T-cell (primary cell): ENCODE measurements at regions not wholly inside any gene's neighbourhood (a gene's known extent, or its start where the extent isn't known, plus 50 kb on each side); places are given as distances from the start of the nearest gene placed in this dataset.

Source experiments
- ATAC-seq, 4 experiments: fragments of 200-7000 bp in 3 of 4; fragments of 150-1000 bp in 1 of 4; cut with Tn5 transposase; replicated peaks in 1 of 4; 1 replicate in 3 of 4; 2 replicates in 1 of 4; pipeline ENCODE4 v1.10.0; 2021; ENCODE audit warnings: moderate library complexity in 3 of 4, mild to moderate bottlenecking in 2 of 4, moderate number of reproducible peaks in 1 of 4
- CTCF ChIA-PET, 2 donors: fragments of 300-600 bp; sonication (Branson Sonifier 250); formaldehyde crosslinking; loops; one replicate each; lab custom pipeline; 2022; ENCODE audit warnings: antibody characterized with exemption in 2 of 2; lab: Charles Lee
- POLR2A ChIA-PET, 2 donors: fragments of 300-600 bp; sonication (Branson Sonifier 250); formaldehyde crosslinking; loops; one replicate each; lab custom pipeline; 2022; ENCODE audit warnings: antibody characterized with exemption in 2 of 2; lab: Charles Lee
- DNase-seq, 35 experiments: peaks; one replicate each; pipeline versions ENCODE4 v3.0.0 to v3.0.0-alpha.2; 2013 to 2023
- H3K27ac ChIP-seq: one replicate; pipeline ENCODE4 v1.5.1; 2013; ENCODE audit warnings: low read length
- H3K27me3 ChIP-seq, 2 experiments: replicated peaks in 1 of 2; 1 replicate in 1 of 2; 2 replicates in 1 of 2; pipeline versions ENCODE4 v1.6.1 to v1.7.0; 2013; ENCODE audit warnings: low read length in 1 of 2, mixed read lengths in 1 of 2; ENCODE audit not compliant: control insufficient read depth in 2 of 2, insufficient read depth in 2 of 2; ENCODE audit errors: extremely low read depth in 1 of 2
- H3K36me3 ChIP-seq, 2 donors: 1 replicate in 1 of 2; 2 replicates in 1 of 2; pipeline versions ENCODE4 v1.6.1 to v1.7.0; 2013; ENCODE audit warnings: low read length in 1 of 2; ENCODE audit not compliant: control insufficient read depth in 2 of 2, insufficient read depth in 1 of 2; ENCODE audit errors: extremely low read depth in 1 of 2
- H3K4me1 ChIP-seq, 2 experiments: 1 replicate in 1 of 2; 2 replicates in 1 of 2; pipeline versions ENCODE4 v1.6.1 to v1.7.0; 2013; ENCODE audit warnings: low read length in 2 of 2, mixed read lengths in 1 of 2; ENCODE audit not compliant: insufficient read depth in 2 of 2, control insufficient read depth in 1 of 2; ENCODE audit errors: extremely low read depth in 1 of 2
- H3K4me3 ChIP-seq, 2 donors: 1 replicate in 1 of 2; 2 replicates in 1 of 2; pipeline versions ENCODE4 v1.5.1 to v1.7.0; 2013; ENCODE audit warnings: mild to moderate bottlenecking in 2 of 2, low read length in 1 of 2, moderate library complexity in 1 of 2; ENCODE audit not compliant: control insufficient read depth in 1 of 2; ENCODE audit errors: extremely low read depth in 1 of 2
- H3K9me3 ChIP-seq: 2 replicates; pipeline ENCODE4 v1.7.0; 2013
- H3K27ac Mint-ChIP-seq, 2 donors: one replicate each; pipeline ENCODE4 v1.8.0; 2020 to 2021; ENCODE audit warnings: mild to moderate bottlenecking in 2 of 2, mixed read lengths in 2 of 2
- H3K27me3 Mint-ChIP-seq, 2 donors: one replicate each; pipeline ENCODE4 v1.8.0; 2021 to 2022; ENCODE audit warnings: mixed read lengths in 2 of 2
- H3K36me3 Mint-ChIP-seq: one replicate; pipeline ENCODE4 v1.8.0; 2021; ENCODE audit warnings: mixed read lengths
- H3K4me1 Mint-ChIP-seq, 3 donors: one replicate each; pipeline ENCODE4 v1.8.0; 2020 to 2022; ENCODE audit warnings: mixed read lengths in 3 of 3, mild to moderate bottlenecking in 1 of 3
- H3K4me3 Mint-ChIP-seq, 3 donors: one replicate each; pipeline ENCODE4 v1.8.0; 2020 to 2022; ENCODE audit warnings: mild to moderate bottlenecking in 3 of 3, mixed read lengths in 3 of 3, moderate library complexity in 3 of 3
- H3K9me3 Mint-ChIP-seq, 3 donors: one replicate each; pipeline ENCODE4 v1.8.0; 2020 to 2022; ENCODE audit warnings: mixed read lengths in 3 of 3
- WGBS: methylation state at CpG from one replicate; pipeline ENCODE4 v1.1.5; 2013; ENCODE audit warnings: missing lambda C conversion rate; ENCODE audit not compliant: insufficient coverage; 5-methylcytosine and 5-hydroxymethylcytosine counted together

GRCh38 chr7:363626-364025 lies 73.7 kb downstream of the FOXL3 start:
- POLR2A ChIA-PET, result no interaction called here
- peaks cover 0 to 10% of the 10 kb centered on the region in 2 experiments for H3K27me3 ChIP-seq
- H3K4me1 Mint-ChIP-seq, result peaks cover 64 to 71% (median 69%) of the 10 kb centered on the region in 3 donors
- no peaks in the 10 kb centered on the region for H3K36me3 ChIP-seq
- DNase-seq (peak in 33 of 35 experiments; percentile 34 to 79 (median 59)), ATAC-seq (peak; percentile 56 to 68 (median 60))
- no peaks in the 10 kb centered on the region for H3K9me3 ChIP-seq
- H3K36me3 Mint-ChIP-seq, result peaks cover 3% of the 10 kb centered on the region
- peaks cover 0 to 2% of the 10 kb centered on the region in 2 donors for H3K27me3 Mint-ChIP-seq
- CTCF ChIA-PET, result interaction anchor here in 1 of 2 donors (0.6 kb wide), 1 partner anchor 10 kb away, joined by 6 read pairs; no protein-coding TSS in a partner anchor
- peak overlapping the region; percentile 17 to 82 (median 31) for H3K4me3 Mint-ChIP-seq
- H3K9me3 Mint-ChIP-seq, result no peaks in the 10 kb centered on the region
- 51% methylated on average over 20 of the region's 20 CpGs for WGBS
- no peak overlapping the region for H3K4me3 ChIP-seq
- H3K4me1 ChIP-seq, result peaks cover 49 to 80% of the 10 kb centered on the region in 2 experiments
- peak overlapping the region; percentile 52 for H3K27ac ChIP-seq
- peak overlapping the region; percentile 89 to 93 for H3K27ac Mint-ChIP-seq

- peaks cover 64 to 71% (median 69%) of the 10 kb centered on the region in 3 donors for H3K4me1 Mint-ChIP-seq
- no peak overlapping the region for H3K4me3 ChIP-seq
- WGBS, result 95% methylated on average over 11 of the region's 11 CpGs
- no peaks in the 10 kb centered on the region for H3K9me3 Mint-ChIP-seq
- peak overlapping the region; percentile 89 to 93 for H3K27ac Mint-ChIP-seq
- POLR2A ChIA-PET, result interaction anchor here in 1 of 2 donors (0.5 kb wide), 1 partner anchor 731 kb away, joined by 6 read pairs; no protein-coding TSS in a partner anchor
- H3K27me3 Mint-ChIP-seq, result peaks cover 0 to 2% of the 10 kb centered on the region in 2 donors
- H3K27ac ChIP-seq, result peak overlapping the region; percentile 52
- H3K36me3 Mint-ChIP-seq, result peaks cover 3% of the 10 kb centered on the region
- H3K9me3 ChIP-seq, result no peaks in the 10 kb centered on the region
- CTCF ChIA-PET, result no interaction called here
- DNase-seq, result no peak
- peak overlapping the region in 1 of 3 donors; percentile 82 for H3K4me3 Mint-ChIP-seq
- H3K36me3 ChIP-seq, result no peaks in the 10 kb centered on the region
- peaks cover 0 to 13% of the 10 kb centered on the region in 2 experiments for H3K27me3 ChIP-seq
- peaks cover 46 to 79% of the 10 kb centered on the region in 2 experiments for H3K4me1 ChIP-seq
- ATAC-seq, result no peak
Measured at GRCh38 chr7:364536-364935, 74.6 kb downstream of the FOXL3 start.

DNA sequence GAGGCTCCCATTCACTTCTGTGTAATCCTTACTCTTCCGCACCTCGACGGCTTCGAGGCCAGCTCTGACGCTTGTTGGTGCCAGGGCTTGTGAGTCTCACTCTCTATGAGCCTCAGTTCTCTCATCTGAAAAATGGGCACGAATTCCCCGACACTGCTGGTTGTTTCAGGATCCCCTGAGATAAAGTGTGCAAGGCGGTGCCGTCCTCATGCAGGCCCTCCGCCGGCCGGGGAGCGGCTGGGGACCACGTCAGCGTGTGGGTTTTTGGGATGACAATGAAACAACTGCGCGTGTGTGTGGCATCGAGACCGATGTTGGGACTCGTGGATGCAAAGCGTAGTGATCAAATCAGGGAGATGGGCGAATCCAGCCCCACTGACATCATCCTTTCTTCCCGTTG lies 75.6 kb downstream of the FOXL3 start:
- no peak for DNase-seq
- Histone ChIP-seq H3K9me3 (no peaks in the 10 kb centered on the region), H3K27ac (no peak overlapping the region), H3K4me1 (peaks cover 41 to 68% of the 10 kb centered on the region in 2 experiments), H3K4me3 (no peak overlapping the region), H3K36me3 (no peaks in the 10 kb centered on the region), H3K27me3 (peaks cover 0 to 5% of the 10 kb centered on the region in 2 experiments)
- Mint-ChIP-seq H3K27ac (peak overlapping the region; percentile 40 to 68), H3K4me3 (peak overlapping the region in 2 of 3 donors; percentile 61 to 82), H3K9me3 (no peaks in the 10 kb centered on the region), H3K4me1 (peaks cover 58 to 63% (median 63%) of the 10 kb centered on the region in 3 donors), H3K27me3 (peaks cover 0 to 2% of the 10 kb centered on the region in 2 donors), H3K36me3 (peaks cover 3% of the 10 kb centered on the region)
- 86% methylated on average over 23 of the region's 23 CpGs for WGBS
- ChIA-PET CTCF (no interaction called here), POLR2A (no interaction called here)
- ATAC-seq, result no peak

GRCh38 chr7:366161-366803 lies 76.3 kb downstream of the FOXL3 start:
- ChIA-PET POLR2A (no interaction called here), CTCF (no interaction called here)
- Mint-ChIP-seq H3K27me3 (peaks cover 0 to 2% of the 10 kb centered on the region in 2 donors), H3K4me3 (peak overlapping the region; percentile 23 to 82 (median 61)), H3K27ac (peak overlapping the region; percentile 40 to 68), H3K9me3 (no peaks in the 10 kb centered on the region), H3K4me1 (peaks cover 53 to 59% (median 58%) of the 10 kb centered on the region in 3 donors), H3K36me3 (peaks cover 3% of the 10 kb centered on the region)
- ATAC-seq (no peak), DNase-seq (peak in 1 of 35 experiments; percentile 26)
- Histone ChIP-seq H3K27ac (no peak overlapping the region), H3K9me3 (no peaks in the 10 kb centered on the region), H3K27me3 (peaks cover 0 to 7% of the 10 kb centered on the region in 2 experiments), H3K36me3 (no peaks in the 10 kb centered on the region), H3K4me1 (peaks cover 35 to 63% of the 10 kb centered on the region in 2 experiments), H3K4me3 (peak overlapping the region; percentile 21 to 41)
- 5% methylated on average over 7 of the region's 18 CpGs for WGBS

DNA sequence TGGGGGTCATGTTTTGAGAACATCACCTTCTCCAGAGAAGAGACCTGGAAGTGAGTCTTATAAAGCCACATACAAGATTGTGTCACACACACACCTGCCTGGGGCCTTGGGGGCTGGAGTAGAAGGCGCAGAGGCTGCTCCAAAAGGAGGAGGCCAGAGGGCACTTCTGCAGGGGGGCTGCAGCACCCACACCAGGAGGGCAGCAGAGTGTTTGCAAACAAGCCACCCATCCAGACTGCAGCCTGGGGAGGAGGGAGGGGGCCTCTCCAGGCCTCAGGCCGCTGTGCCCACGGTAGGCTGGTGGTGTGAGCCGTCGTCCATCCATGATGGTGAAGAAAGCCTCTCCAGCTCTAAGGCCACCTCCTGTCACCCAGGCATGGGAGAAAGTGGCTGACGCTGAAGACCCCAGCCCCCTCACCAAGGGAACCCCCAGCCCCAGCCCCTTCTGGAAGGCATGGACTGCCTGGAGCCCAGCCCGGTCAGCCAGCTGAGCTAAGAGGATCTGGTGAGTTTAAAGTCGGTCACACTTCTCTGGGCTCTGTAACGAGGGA lies 77.5 kb downstream of the FOXL3 start:
- Histone ChIP-seq H3K4me3 (no peak overlapping the region), H3K27ac (no peak overlapping the region), H3K4me1 (peaks cover 27 to 54% of the 10 kb centered on the region in 2 experiments), H3K36me3 (no peaks in the 10 kb centered on the region), H3K27me3 (peaks cover 0 to 7% of the 10 kb centered on the region in 2 experiments), H3K9me3 (no peaks in the 10 kb centered on the region)
- Mint-ChIP-seq H3K36me3 (no peaks in the 10 kb centered on the region), H3K27me3 (no peaks in the 10 kb centered on the region), H3K4me3 (peak overlapping the region in 1 of 3 donors; percentile 82), H3K27ac (no peak overlapping the region), H3K9me3 (no peaks in the 10 kb centered on the region), H3K4me1 (peaks cover 46 to 51% (median 50%) of the 10 kb centered on the region in 3 donors)
- POLR2A ChIA-PET, result interaction anchor here in 1 of 2 donors (1.0 kb wide), 1 partner anchor 13 kb away, joined by 3 read pairs; no protein-coding TSS in a partner anchor
- ATAC-seq, result no peak
- no peak for DNase-seq
- 95% methylated on average over 3 of the region's 9 CpGs for WGBS
- CTCF ChIA-PET, result interaction anchor here in 1 of 2 donors (0.5 kb wide), 1 partner anchor 222 kb away, joined by 5 read pairs; no protein-coding TSS in a partner anchor

DNA sequence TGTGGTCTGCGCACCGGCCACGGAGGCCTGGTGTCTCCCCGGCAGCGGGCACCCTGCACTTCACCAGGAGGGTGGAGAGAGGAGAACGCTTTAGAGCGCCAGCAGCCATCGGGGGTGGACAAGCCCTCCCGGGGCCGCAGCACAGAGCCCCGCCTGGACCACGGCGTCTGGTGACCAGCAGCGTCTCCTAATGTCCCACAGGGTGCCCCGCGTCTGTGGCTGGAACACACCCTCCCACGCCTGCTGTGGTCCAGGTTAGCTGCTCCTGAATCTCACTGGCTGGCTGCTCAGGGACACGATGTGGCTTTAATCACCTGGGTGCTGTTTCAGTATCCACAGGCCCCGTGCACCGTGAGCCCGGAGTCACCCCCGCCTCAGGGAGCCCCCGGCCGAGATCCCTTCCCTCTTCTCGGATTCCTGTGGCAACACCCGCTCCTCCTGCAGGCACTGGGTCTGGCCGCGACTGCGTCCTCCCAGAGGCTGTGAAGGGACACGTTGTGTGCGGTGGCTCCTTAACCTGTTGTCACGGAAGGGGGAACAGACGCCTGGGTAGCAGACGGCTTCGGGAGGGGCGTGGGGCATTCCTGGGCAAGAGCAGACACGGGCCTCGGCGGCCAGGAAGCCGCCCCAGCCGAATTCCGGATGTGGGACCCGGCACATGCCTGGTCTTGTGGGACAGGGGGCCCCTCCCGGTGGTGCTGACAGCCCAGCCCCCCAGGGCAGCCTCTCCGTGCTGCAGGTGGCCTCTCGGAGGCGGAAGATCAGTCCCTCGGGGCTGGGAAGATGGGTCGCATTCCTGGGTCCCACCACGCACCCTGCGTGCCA lies 78.9 kb downstream of the FOXL3 start:
- H3K4me1 ChIP-seq, result peaks cover 18 to 40% of the 10 kb centered on the region in 2 experiments
- DNase-seq (no peak), ATAC-seq (no peak)
- ChIA-PET CTCF (interaction anchor here in 1 of 2 donors (0.5 kb wide), 1 partner anchor 20 kb away, joined by 4 read pairs; no protein-coding TSS in a partner anchor), POLR2A (interaction anchor here in 1 of 2 donors (1.0 kb wide), 1 partner anchor 12 kb away, joined by 3 read pairs; no protein-coding TSS in a partner anchor)
- no peaks in the 10 kb centered on the region for H3K27me3 Mint-ChIP-seq
- no peaks in the 10 kb centered on the region for H3K36me3 Mint-ChIP-seq
- H3K27me3 ChIP-seq, result peaks cover 0 to 7% of the 10 kb centered on the region in 2 experiments
- 80% methylated on average over 42 of the region's 51 CpGs for WGBS
- no peak overlapping the region for H3K27ac Mint-ChIP-seq
- peaks cover 32 to 36% (median 36%) of the 10 kb centered on the region in 3 donors for H3K4me1 Mint-ChIP-seq
- H3K36me3 ChIP-seq, result no peaks in the 10 kb centered on the region
- no peak overlapping the region for H3K4me3 Mint-ChIP-seq
- H3K9me3 Mint-ChIP-seq, result no peaks in the 10 kb centered on the region
- H3K4me3 ChIP-seq, result no peak overlapping the region
- H3K9me3 ChIP-seq, result no peaks in the 10 kb centered on the region
- no peak overlapping the region for H3K27ac ChIP-seq
